GM23338 (cell line): ENCODE measurements at regions not wholly inside any gene's neighbourhood (a gene's known extent, or its start where the extent isn't known, plus 50 kb on each side); places are given as distances from the start of the nearest gene placed in this dataset.

Source experiments
- ATAC-seq: fragments of 200-7000 bp; cut with Tn5 transposase; 3 replicates; pipeline ENCODE4 v1.9.1; 2020
- DNase-seq: peaks from one replicate; pipeline ENCODE4 v3.0.0-alpha.2; 2015; ENCODE audit warnings: low spot score
- H2AFZ ChIP-seq: fragments of 200-600 bp; sonication (generic); 2 replicates; pipeline ENCODE4 v1.8.0; 2016; ENCODE audit warnings: antibody characterized with exemption, mild to moderate bottlenecking, moderate library complexity
- H3F3A ChIP-seq: fragments of 200-600 bp; sonication (generic); replicated peaks from 2 replicates; pipeline ENCODE4 v1.8.0; 2017; ENCODE audit warnings: antibody characterized with exemption, mixed run types, low read depth
- H3K27ac ChIP-seq: fragments of 200-600 bp; sonication (generic); 2 replicates; pipeline ENCODE4 v1.6.1; 2016; ENCODE audit warnings: low read depth
- H3K27me3 ChIP-seq: fragments of 200-600 bp; sonication (generic); 2 replicates; pipeline ENCODE4 v1.8.0; 2016; ENCODE audit warnings: mild to moderate bottlenecking, mixed run types, moderate library complexity; ENCODE audit not compliant: insufficient read depth
- H3K36me3 ChIP-seq: fragments of 200-600 bp; sonication (generic); 2 replicates; pipeline ENCODE4 v1.8.0; 2016; ENCODE audit warnings: mild to moderate bottlenecking; ENCODE audit not compliant: insufficient read depth
- H3K4me1 ChIP-seq: fragments of 200-600 bp; sonication (generic); 2 replicates; pipeline ENCODE4 v1.8.0; 2016; ENCODE audit warnings: mild to moderate bottlenecking, moderate library complexity; ENCODE audit not compliant: insufficient read depth
- H3K4me2 ChIP-seq: fragments of 200-600 bp; sonication (generic); 2 replicates; pipeline ENCODE4 v1.7.1; 2017; ENCODE audit warnings: mixed run types
- H3K4me3 ChIP-seq: fragments of 200-600 bp; sonication (generic); 2 replicates; pipeline ENCODE4 v1.6.1; 2016; ENCODE audit warnings: mixed run types
- H3K79me2 ChIP-seq: fragments of 200-600 bp; sonication (generic); replicated peaks from 2 replicates; pipeline ENCODE4 v1.8.0; 2017; ENCODE audit warnings: mild to moderate bottlenecking; ENCODE audit not compliant: insufficient read depth
- H3K9me2 ChIP-seq: fragments of 200-600 bp; sonication (generic); 2 replicates; pipeline ENCODE4 v1.8.0; 2017; ENCODE audit not compliant: insufficient read depth
- H4K20me1 ChIP-seq: fragments of 200-600 bp; sonication (generic); replicated peaks from 2 replicates; pipeline ENCODE4 v1.8.0; 2017; ENCODE audit warnings: mild to moderate bottlenecking; ENCODE audit not compliant: insufficient read depth
- H3K27ac Mint-ChIP-seq: 2 replicates; pipeline ENCODE4 v1.8.0; 2020; ENCODE audit warnings: inconsistent platforms, mild to moderate bottlenecking, moderate library complexity, mixed read lengths
- H3K27me3 Mint-ChIP-seq: 3 replicates; pipeline ENCODE4 v1.8.0; 2022; ENCODE audit warnings: low read depth, mild to moderate bottlenecking, moderate library complexity, mixed read lengths, inconsistent platforms; ENCODE audit not compliant: insufficient read depth, poor library complexity
- H3K36me3 Mint-ChIP-seq: 3 replicates; pipeline ENCODE4 v1.8.0; 2021; ENCODE audit warnings: low read depth, mild to moderate bottlenecking, inconsistent platforms, moderate library complexity, mixed read lengths
- H3K4me1 Mint-ChIP-seq: 3 replicates; pipeline ENCODE4 v1.8.0; 2020; ENCODE audit warnings: mild to moderate bottlenecking, inconsistent platforms, mixed read lengths
- H3K4me3 Mint-ChIP-seq: 3 replicates; pipeline ENCODE4 v1.8.0; 2021; ENCODE audit warnings: moderate library complexity, mild to moderate bottlenecking, inconsistent platforms, mixed read lengths
- H3K9me3 Mint-ChIP-seq: 3 replicates; pipeline ENCODE4 v1.8.0; 2020; ENCODE audit warnings: moderate library complexity, mild to moderate bottlenecking, inconsistent platforms, mixed read lengths
- EZH2 ChIP-seq: fragments of 200-600 bp; sonication (generic); IDR thresholded peaks from one replicate; pipeline ENCODE4 v1.8.0; 2017; ENCODE audit warnings: antibody characterized with exemption, mild to moderate bottlenecking, low read depth; ENCODE audit not compliant: unreplicated experiment
- POLR2AphosphoS5 ChIP-seq: IDR thresholded peaks from 2 replicates; pipeline ENCODE4 v1.6.1; 2016; ENCODE audit warnings: antibody characterized with exemption, low read depth
- TF ChIP-seq, protein P1 (sequence below), 2 experiments: fragments of 200-600 bp in 1 of 2; sonication (generic) in 1 of 2; conservative IDR thresholded peaks; 2 replicates each; pipeline versions ENCODE4 v1.5.1 to v1.6.1; 2016 to 2017; ENCODE audit warnings: antibody characterized with exemption in 2 of 2, low read depth in 2 of 2, mild to moderate bottlenecking in 2 of 2, moderate library complexity in 1 of 2
- TF ChIP-seq, protein P2 (sequence below): IDR thresholded peaks from 2 replicates; pipeline ENCODE4 v1.6.1; 2016; ENCODE audit warnings: antibody characterized with exemption

GRCh38 chr2:116094196-116094595, 1651.8 kb downstream of the DPP10 start:
- ATAC-seq: peak; percentile 99
- no peak overlapping the region for H3K4me3 ChIP-seq
- Mint-ChIP-seq H3K27me3 (peaks cover 1% of the 10 kb centered on the region), H3K9me3 (peaks cover 9% of the 10 kb centered on the region), H3K4me3 (no peak overlapping the region), H3K4me1 (peaks cover 4% of the 10 kb centered on the region; the same call in 2 of the 3 replicates), H3K36me3 (no peaks in the 10 kb centered on the region; the same call in 2 of the 3 replicates), H3K27ac (no peak overlapping the region)
- no peak overlapping the region for H2AFZ ChIP-seq
- no peaks in the 10 kb centered on the region for H3K79me2 ChIP-seq
- no peaks in the 10 kb centered on the region for H3K36me3 ChIP-seq
- H3K27ac ChIP-seq: no peak overlapping the region
- H3F3A ChIP-seq: no peaks in the 10 kb centered on the region
- H3K4me1 ChIP-seq: no peaks in the 10 kb centered on the region
- no peak for TF ChIP-seq EZH2
- TF ChIP-seq, protein P1, sequence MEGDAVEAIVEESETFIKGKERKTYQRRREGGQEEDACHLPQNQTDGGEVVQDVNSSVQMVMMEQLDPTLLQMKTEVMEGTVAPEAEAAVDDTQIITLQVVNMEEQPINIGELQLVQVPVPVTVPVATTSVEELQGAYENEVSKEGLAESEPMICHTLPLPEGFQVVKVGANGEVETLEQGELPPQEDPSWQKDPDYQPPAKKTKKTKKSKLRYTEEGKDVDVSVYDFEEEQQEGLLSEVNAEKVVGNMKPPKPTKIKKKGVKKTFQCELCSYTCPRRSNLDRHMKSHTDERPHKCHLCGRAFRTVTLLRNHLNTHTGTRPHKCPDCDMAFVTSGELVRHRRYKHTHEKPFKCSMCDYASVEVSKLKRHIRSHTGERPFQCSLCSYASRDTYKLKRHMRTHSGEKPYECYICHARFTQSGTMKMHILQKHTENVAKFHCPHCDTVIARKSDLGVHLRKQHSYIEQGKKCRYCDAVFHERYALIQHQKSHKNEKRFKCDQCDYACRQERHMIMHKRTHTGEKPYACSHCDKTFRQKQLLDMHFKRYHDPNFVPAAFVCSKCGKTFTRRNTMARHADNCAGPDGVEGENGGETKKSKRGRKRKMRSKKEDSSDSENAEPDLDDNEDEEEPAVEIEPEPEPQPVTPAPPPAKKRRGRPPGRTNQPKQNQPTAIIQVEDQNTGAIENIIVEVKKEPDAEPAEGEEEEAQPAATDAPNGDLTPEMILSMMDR (conservative IDR thresholded peaks at IDR 0.05; ENCODE audit: low read depth in 2 of 2): peak; percentile 70 to 87
- peak; percentile 58 for DNase-seq
- H3K9me2 ChIP-seq: no peaks in the 10 kb centered on the region; the same call in 1 of the 2 replicates
- no peak overlapping the region for H3K4me2 ChIP-seq
- H4K20me1 ChIP-seq: no peaks in the 10 kb centered on the region
- H3K27me3 ChIP-seq: no peaks in the 10 kb centered on the region

DNA sequence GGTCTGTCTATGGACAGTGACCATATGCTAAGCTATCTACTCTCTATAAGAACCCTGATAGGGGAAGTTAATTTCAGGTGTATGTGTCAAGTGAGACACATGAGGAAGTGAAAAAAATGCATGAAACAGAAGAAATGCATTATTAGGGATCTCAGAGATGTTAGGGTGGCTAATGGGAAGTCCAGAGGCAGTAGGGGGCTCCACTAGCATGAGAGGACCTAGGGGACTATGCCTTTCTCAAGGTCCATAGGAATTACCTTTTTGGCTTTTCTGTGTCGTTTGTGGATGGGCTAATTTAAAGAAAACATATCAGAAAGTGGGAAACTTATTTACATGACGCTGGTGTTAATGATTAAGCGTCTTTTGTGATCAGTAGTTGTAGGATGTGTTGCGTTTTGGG, 1653.2 kb downstream of the DPP10 start:
- Mint-ChIP-seq H3K27me3 (peaks cover 1% of the 10 kb centered on the region), H3K27ac (no peak overlapping the region)
- ATAC-seq: no peak

GRCh38 chr2:116098049-116098448, 1655.6 kb downstream of the DPP10 start:
- H3K9me2 ChIP-seq: no peaks in the 10 kb centered on the region; the same call in 1 of the 2 replicates
- H3K4me2 ChIP-seq: no peak overlapping the region
- H3K27ac ChIP-seq: no peak overlapping the region
- no peak for ATAC-seq
- no peaks in the 10 kb centered on the region for H3K27me3 ChIP-seq
- no peak overlapping the region for H3K4me3 ChIP-seq
- Mint-ChIP-seq H3K27me3 (peaks cover 1% of the 10 kb centered on the region), H3K4me1 (peaks cover 2% of the 10 kb centered on the region; the same call in 1 of the 3 replicates), H3K4me3 (no peak overlapping the region), H3K27ac (no peak overlapping the region), H3K36me3 (no peaks in the 10 kb centered on the region), H3K9me3 (no peaks in the 10 kb centered on the region; the same call in 2 of the 3 replicates)
- no peaks in the 10 kb centered on the region for H3K4me1 ChIP-seq
- H3K36me3 ChIP-seq: no peaks in the 10 kb centered on the region
- H3K79me2 ChIP-seq: no peaks in the 10 kb centered on the region
- no peaks in the 10 kb centered on the region for H4K20me1 ChIP-seq
- no peaks in the 10 kb centered on the region for H3F3A ChIP-seq
- TF ChIP-seq, protein P2, sequence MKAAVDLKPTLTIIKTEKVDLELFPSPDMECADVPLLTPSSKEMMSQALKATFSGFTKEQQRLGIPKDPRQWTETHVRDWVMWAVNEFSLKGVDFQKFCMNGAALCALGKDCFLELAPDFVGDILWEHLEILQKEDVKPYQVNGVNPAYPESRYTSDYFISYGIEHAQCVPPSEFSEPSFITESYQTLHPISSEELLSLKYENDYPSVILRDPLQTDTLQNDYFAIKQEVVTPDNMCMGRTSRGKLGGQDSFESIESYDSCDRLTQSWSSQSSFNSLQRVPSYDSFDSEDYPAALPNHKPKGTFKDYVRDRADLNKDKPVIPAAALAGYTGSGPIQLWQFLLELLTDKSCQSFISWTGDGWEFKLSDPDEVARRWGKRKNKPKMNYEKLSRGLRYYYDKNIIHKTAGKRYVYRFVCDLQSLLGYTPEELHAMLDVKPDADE: no peak
- TF ChIP-seq, protein P1 (conservative IDR thresholded peaks at IDR 0.05; ENCODE audit: low read depth in 2 of 2): peak; percentile 47 to 55
- no peak overlapping the region for H2AFZ ChIP-seq
- peak; percentile 36 for DNase-seq

More for the DNA sequence above, 1653.2 kb downstream of the DPP10 start:
- peaks cover 2% of the 10 kb centered on the region; the same call in 1 of the 3 replicates for H3K4me1 Mint-ChIP-seq
- Histone ChIP-seq H3K27me3 (no peaks in the 10 kb centered on the region), H3K9me2 (no peaks in the 10 kb centered on the region; the same call in 1 of the 2 replicates), H3K4me1 (no peaks in the 10 kb centered on the region), H2AFZ (no peak overlapping the region), H3K4me3 (no peak overlapping the region), H3K79me2 (no peaks in the 10 kb centered on the region), H3K4me2 (no peak overlapping the region), H3F3A (no peaks in the 10 kb centered on the region), H3K36me3 (no peaks in the 10 kb centered on the region), H4K20me1 (no peaks in the 10 kb centered on the region), H3K27ac (no peak overlapping the region)
- no peak for TF ChIP-seq POLR2AphosphoS5
- TF ChIP-seq, protein P1 (conservative IDR thresholded peaks at IDR 0.05; ENCODE audit: low read depth in 2 of 2): peak; percentile 44 to 71
- H3K4me3 Mint-ChIP-seq: no peak overlapping the region
- no peaks in the 10 kb centered on the region; the same call in 2 of the 3 replicates for H3K36me3 Mint-ChIP-seq
- peak; percentile 27 for DNase-seq
- peaks cover 2% of the 10 kb centered on the region; the same call in 2 of the 3 replicates for H3K9me3 Mint-ChIP-seq
